ENCODE measurements at regions not wholly inside any gene's neighbourhood (a gene's known extent, or its start where the extent isn't known, plus 50 kb on each side); places are given as distances from the start of the nearest gene placed in this dataset.

GRCh38 chr20:7294816-7295360 lies 527.4 kb downstream of the BMP2 start:
- DNase-seq (ENCODE audit: low read depth in 1 of 2, low spot score in 1 of 2) (no peak), ATAC-seq (no peak), FAIRE-seq (no peak)
- no peak for TF ChIP-seq POLR2A (IDR thresholded peaks at IDR 0.05; ENCODE audit: low read length)
- TF ChIP-seq RFX5 (IDR thresholded peaks at IDR 0.05), result no peak
- TF ChIP-seq FOXS1 (CRISPR knock-in tag; IDR thresholded peaks at IDR 0.05), result no peak
- TF ChIP-seq ZC3H11A (IDR thresholded peaks at IDR 0.05), result no peak
- no peak for TF ChIP-seq HES2 (IDR thresholded peaks at IDR 0.05)
- TF ChIP-seq MYC (IDR thresholded peaks at IDR 0.05; ENCODE audit: borderline replicate concordance, low read length), result no peak
- TF ChIP-seq EP300 (IDR thresholded peaks at IDR 0.05), result no peak
- TF ChIP-seq POLR2AphosphoS2 (conservative IDR thresholded peaks at IDR 0.05; ENCODE audit: low read length), result no peak
- no peak for TF ChIP-seq CBX2 (IDR thresholded peaks at IDR 0.05; ENCODE audit: borderline replicate concordance, low read depth)
- no peak for TF ChIP-seq CHD4 (IDR thresholded peaks at IDR 0.05; ENCODE audit: borderline replicate concordance)
- TF ChIP-seq ZNF302 (CRISPR knock-in tag; IDR thresholded peaks at IDR 0.05), result no peak
- TF ChIP-seq, protein P1, sequence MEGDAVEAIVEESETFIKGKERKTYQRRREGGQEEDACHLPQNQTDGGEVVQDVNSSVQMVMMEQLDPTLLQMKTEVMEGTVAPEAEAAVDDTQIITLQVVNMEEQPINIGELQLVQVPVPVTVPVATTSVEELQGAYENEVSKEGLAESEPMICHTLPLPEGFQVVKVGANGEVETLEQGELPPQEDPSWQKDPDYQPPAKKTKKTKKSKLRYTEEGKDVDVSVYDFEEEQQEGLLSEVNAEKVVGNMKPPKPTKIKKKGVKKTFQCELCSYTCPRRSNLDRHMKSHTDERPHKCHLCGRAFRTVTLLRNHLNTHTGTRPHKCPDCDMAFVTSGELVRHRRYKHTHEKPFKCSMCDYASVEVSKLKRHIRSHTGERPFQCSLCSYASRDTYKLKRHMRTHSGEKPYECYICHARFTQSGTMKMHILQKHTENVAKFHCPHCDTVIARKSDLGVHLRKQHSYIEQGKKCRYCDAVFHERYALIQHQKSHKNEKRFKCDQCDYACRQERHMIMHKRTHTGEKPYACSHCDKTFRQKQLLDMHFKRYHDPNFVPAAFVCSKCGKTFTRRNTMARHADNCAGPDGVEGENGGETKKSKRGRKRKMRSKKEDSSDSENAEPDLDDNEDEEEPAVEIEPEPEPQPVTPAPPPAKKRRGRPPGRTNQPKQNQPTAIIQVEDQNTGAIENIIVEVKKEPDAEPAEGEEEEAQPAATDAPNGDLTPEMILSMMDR (IDR thresholded peaks at IDR 0.05), result no peak
- TF ChIP-seq KDM1A (IDR thresholded peaks at IDR 0.05; ENCODE audit: low read depth), result no peak
- no peak for TF ChIP-seq CHD2 (IDR thresholded peaks at IDR 0.05; ENCODE audit: low read length, partially characterized antibody)
- no peak for TF ChIP-seq JUN (IDR thresholded peaks at IDR 0.05)
- no peak for TF ChIP-seq JUNB (IDR thresholded peaks at IDR 0.05)
- no peak for TF ChIP-seq PHF8 (IDR thresholded peaks at IDR 0.05; ENCODE audit: borderline replicate concordance, low read depth)
- TF ChIP-seq, protein P2, sequence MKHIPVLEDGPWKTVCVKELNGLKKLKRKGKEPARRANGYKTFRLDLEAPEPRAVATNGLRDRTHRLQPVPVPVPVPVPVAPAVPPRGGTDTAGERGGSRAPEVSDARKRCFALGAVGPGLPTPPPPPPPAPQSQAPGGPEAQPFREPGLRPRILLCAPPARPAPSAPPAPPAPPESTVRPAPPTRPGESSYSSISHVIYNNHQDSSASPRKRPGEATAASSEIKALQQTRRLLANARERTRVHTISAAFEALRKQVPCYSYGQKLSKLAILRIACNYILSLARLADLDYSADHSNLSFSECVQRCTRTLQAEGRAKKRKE (CRISPR knock-in tag; IDR thresholded peaks at IDR 0.05; ENCODE audit: low read depth), result no peak
- TF ChIP-seq NR3C1 (IDR thresholded peaks at IDR 0.05), result no peak
- no peak for TF ChIP-seq HDAC2 (IDR thresholded peaks at IDR 0.05)
- H3K4me1 ChIP-seq, result no peaks in the 10 kb centered on the region
- 8% methylated on average over 6 of the region's 6 CpGs for WGBS (ENCODE audit: missing lambda C conversion rate)
- ChIA-PET CTCF (interaction anchor here (2.0 kb wide), 1 partner anchor 9 kb away, joined by 9 read pairs; no protein-coding TSS in a partner anchor), POLR2A (no interaction called here)
- 0 out of 3 replicates have a peak, but pooled peaks cover 5% of the 10 kb centered on the region for H3K9me3 ChIP-seq
- H3K4me2 ChIP-seq, result no peak overlapping the region
- H3K27ac ChIP-seq, result no peak overlapping the region
- no peak overlapping the region for H3K4me3 ChIP-seq

DNA sequence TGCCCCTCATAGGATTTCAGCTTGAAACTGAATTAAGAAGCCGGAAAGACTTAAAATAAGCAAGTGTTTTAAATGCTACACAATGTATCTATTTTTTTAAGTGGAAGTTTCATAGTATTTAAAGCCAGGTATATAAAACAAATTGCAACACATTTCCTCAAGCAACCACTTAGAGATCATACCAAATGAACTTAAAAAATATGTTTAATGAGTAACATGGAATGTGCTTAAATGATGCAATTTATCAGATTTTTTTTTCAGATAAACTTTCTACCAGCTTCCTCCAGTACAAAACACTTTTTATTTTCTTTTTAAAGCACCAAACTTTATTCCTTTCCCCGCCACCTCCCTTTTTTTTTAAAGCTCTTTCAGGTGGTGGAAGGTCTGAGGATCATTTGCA lies 534.3 kb downstream of the BMP2 start:
- ChIA-PET POLR2A (no interaction called here), CTCF (interaction anchor here (1.3 kb wide), 1 partner anchor 16 kb away, joined by 4 read pairs; no protein-coding TSS in a partner anchor)
- TF ChIP-seq ESRRA (IDR thresholded peaks at IDR 0.05; ENCODE audit: borderline replicate concordance, low read length) (no peak), RAD21 (conservative IDR thresholded peaks at IDR 0.05 in 1 of 2, IDR thresholded peaks at IDR 0.05 in 1 of 2) (no peak), ZNF302 (CRISPR knock-in tag; IDR thresholded peaks at IDR 0.05) (no peak), BHLHE40 (IDR thresholded peaks at IDR 0.05; ENCODE audit: low read depth, low read length) (no peak), SMC3 (IDR thresholded peaks at IDR 0.05) (no peak), TP53 (CRISPR knock-in tag; IDR thresholded peaks at IDR 0.05) (no peak), HDAC2 (IDR thresholded peaks at IDR 0.05) (no peak), KDM5A (IDR thresholded peaks at IDR 0.05) (no peak), EHF (CRISPR knock-in tag; IDR thresholded peaks at IDR 0.05) (no peak), RARB (CRISPR knock-in tag; IDR thresholded peaks at IDR 0.05) (no peak)
- TF ChIP-seq, protein P3, sequence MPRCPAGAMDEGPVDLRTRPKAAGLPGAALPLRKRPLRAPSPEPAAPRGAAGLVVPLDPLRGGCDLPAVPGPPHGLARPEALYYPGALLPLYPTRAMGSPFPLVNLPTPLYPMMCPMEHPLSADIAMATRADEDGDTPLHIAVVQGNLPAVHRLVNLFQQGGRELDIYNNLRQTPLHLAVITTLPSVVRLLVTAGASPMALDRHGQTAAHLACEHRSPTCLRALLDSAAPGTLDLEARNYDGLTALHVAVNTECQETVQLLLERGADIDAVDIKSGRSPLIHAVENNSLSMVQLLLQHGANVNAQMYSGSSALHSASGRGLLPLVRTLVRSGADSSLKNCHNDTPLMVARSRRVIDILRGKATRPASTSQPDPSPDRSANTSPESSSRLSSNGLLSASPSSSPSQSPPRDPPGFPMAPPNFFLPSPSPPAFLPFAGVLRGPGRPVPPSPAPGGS (IDR thresholded peaks at IDR 0.05), result no peak
- no peak overlapping the region for H3K27ac ChIP-seq
- H3K4me3 ChIP-seq, result no peak overlapping the region
- H3K9me3 ChIP-seq, result peaks cover 8% of the 10 kb centered on the region; the same call in 1 of the 3 replicates
- ATAC-seq (no peak), FAIRE-seq (no peak), DNase-seq (ENCODE audit: low read depth in 1 of 2, low spot score in 1 of 2) (no peak)
- H3K4me2 ChIP-seq, result no peak overlapping the region
- H3K4me1 ChIP-seq, result no peaks in the 10 kb centered on the region
- WGBS (ENCODE audit: missing lambda C conversion rate), result 29% methylated on average over 2 of the region's 2 CpGs

Measured in A549 (cell line).